B cell (primary cell): ENCODE measurements at regions not wholly inside any gene's neighbourhood (a gene's known extent, or its start where the extent isn't known, plus 50 kb on each side); places are given as distances from the start of the nearest gene placed in this dataset.
"Not testable (repeated sequence)": the region's sequence is repeated elsewhere in the genome, so short reads cannot be mapped to it uniquely, and the experiment has no call there.

Source experiments
- ATAC-seq: fragments of 200-7000 bp; cut with Tn5 transposase; one replicate; pipeline ENCODE4 v1.10.0; 2021; ENCODE audit warnings: low read depth, mild to moderate bottlenecking, moderate number of reproducible peaks, moderate library complexity
- CTCF ChIA-PET: fragments of 350-600 bp; sonication (Branson Sonifier 250); formaldehyde crosslinking; loops from one replicate; lab custom pipeline; 2021; ENCODE audit warnings: antibody characterized with exemption, inconsistent platforms; lab: Charles Lee
- POLR2A ChIA-PET: fragments of 350-600 bp; sonication (Branson Sonifier 250); formaldehyde crosslinking; loops from one replicate; lab custom pipeline; 2021; ENCODE audit warnings: antibody characterized with exemption; lab: Charles Lee
- DNase-seq: peaks from one replicate; pipeline ENCODE4 v3.0.0; 2013
- H2AFZ ChIP-seq: 2 replicates; pipeline ENCODE4 v1.6.1; 2012; ENCODE audit warnings: mild to moderate bottlenecking, low read depth, low read length; ENCODE audit not compliant: insufficient read depth, poor library complexity, severe bottlenecking
- H3K27ac ChIP-seq, 2 donors: 1 replicate in 1 of 2; 2 replicates in 1 of 2; pipeline ENCODE4 v1.5.1; 2012 to 2013; ENCODE audit warnings: low read length in 2 of 2, mild to moderate bottlenecking in 2 of 2, moderate library complexity in 1 of 2
- H3K27me3 ChIP-seq, 4 experiments: fragments of 200-600 bp in 1 of 4; sonication (generic) in 1 of 4; replicated peaks in 1 of 4; 1 replicate in 2 of 4; 2 replicates in 2 of 4; pipeline versions ENCODE4 v1.6.1 to v1.7.0; 2013 to 2016; ENCODE audit warnings: low read length in 3 of 4, mild to moderate bottlenecking in 2 of 4, mixed read lengths in 1 of 4, moderate library complexity in 1 of 4; ENCODE audit not compliant: insufficient read depth in 4 of 4, control insufficient read depth in 3 of 4; ENCODE audit errors: control extremely low read depth in 1 of 4
- H3K36me3 ChIP-seq, 2 experiments: replicated peaks in 1 of 2; 1 replicate in 1 of 2; 2 replicates in 1 of 2; pipeline versions ENCODE4 v1.6.1 to v1.7.1; 2013; ENCODE audit warnings: low read length in 1 of 2; ENCODE audit not compliant: insufficient read depth in 2 of 2, control insufficient read depth in 1 of 2; ENCODE audit errors: control extremely low read depth in 1 of 2, extremely low read depth in 1 of 2
- H3K4me1 ChIP-seq, 2 donors: fragments of 200-600 bp in 1 of 2; sonication (generic) in 1 of 2; 1 replicate in 1 of 2; 2 replicates in 1 of 2; pipeline versions ENCODE4 v1.5.1 to v1.6.1; 2013 to 2017; ENCODE audit warnings: low read length in 2 of 2; ENCODE audit not compliant: control insufficient read depth in 2 of 2, insufficient read depth in 2 of 2
- H3K4me2 ChIP-seq: replicated peaks from 2 replicates; pipeline ENCODE3; 2012; ENCODE audit warnings: mild to moderate bottlenecking, low read depth, low read length; ENCODE audit not compliant: poor library complexity, severe bottlenecking
- H3K4me3 ChIP-seq, 5 experiments: fragments of 200-600 bp in 1 of 5; sonication (generic) in 1 of 5; 1 replicate in 3 of 5; 2 replicates in 2 of 5; pipeline versions ENCODE4 v1.5.1 to v1.7.0; 2011 to 2016; ENCODE audit warnings: low read length in 4 of 5, mild to moderate bottlenecking in 4 of 5, low read depth in 2 of 5, control low read depth in 1 of 5, moderate library complexity in 1 of 5; ENCODE audit not compliant: insufficient read depth in 1 of 5; ENCODE audit errors: control extremely low read depth in 1 of 5, extremely low read depth in 1 of 5
- H3K79me2 ChIP-seq: fragments of 200-600 bp; sonication (generic); one replicate; pipeline ENCODE4 v1.6.0; 2016; ENCODE audit warnings: low read length; ENCODE audit not compliant: control insufficient read depth, insufficient read depth
- H3K9ac ChIP-seq: fragments of 200-600 bp; sonication (generic); 2 replicates; pipeline ENCODE4 v1.6.1; 2017; ENCODE audit warnings: mild to moderate bottlenecking, low read length, moderate library complexity
- H3K9me3 ChIP-seq, 3 donors: one replicate each; pipeline versions ENCODE4 v1.6.1 to v1.7.1; 2013; ENCODE audit warnings: low read length in 2 of 3; ENCODE audit not compliant: control insufficient read depth in 2 of 3, insufficient read depth in 1 of 3; ENCODE audit errors: control extremely low read depth in 1 of 3
- H4K20me1 ChIP-seq: 2 replicates; pipeline ENCODE4 v1.6.0; 2012; ENCODE audit warnings: mild to moderate bottlenecking, low read length; ENCODE audit not compliant: insufficient read depth, control insufficient read depth, poor library complexity, severe bottlenecking
- H3K27ac Mint-ChIP-seq: one replicate; pipeline ENCODE4 v1.8.0; 2021; ENCODE audit warnings: mixed read lengths
- H3K27me3 Mint-ChIP-seq: one replicate; pipeline ENCODE4 v1.8.0; 2021; ENCODE audit warnings: mixed read lengths
- H3K4me1 Mint-ChIP-seq: one replicate; pipeline ENCODE4 v1.8.0; 2021; ENCODE audit warnings: mixed read lengths
- H3K4me3 Mint-ChIP-seq: one replicate; pipeline ENCODE4 v1.8.0; 2021; ENCODE audit warnings: mixed read lengths
- H3K9me3 Mint-ChIP-seq: one replicate; pipeline ENCODE4 v1.8.0; 2022; ENCODE audit warnings: mixed read lengths; ENCODE audit not compliant: insufficient read depth
- EZH2 ChIP-seq: IDR thresholded peaks from 2 replicates; pipeline ENCODE4 v1.6.1; 2012; ENCODE audit warnings: borderline replicate concordance, low read depth, mild to moderate bottlenecking, moderate library complexity, low read length; ENCODE audit not compliant: insufficient read depth, poor library complexity, severe bottlenecking
- WGBS: methylation state at CpG from one replicate; pipeline ENCODE4 v1.1.5; 2013; ENCODE audit warnings: missing lambda C conversion rate; ENCODE audit not compliant: insufficient coverage; 5-methylcytosine and 5-hydroxymethylcytosine counted together
- intact Hi-C: fragments of 100-400 bp; cut with micrococcal nuclease; formaldehyde crosslinking; loops from one replicate; pipeline ENCODE4 v1.10.0; 2022
- TF ChIP-seq, protein P1 (sequence below): fragments of 200-600 bp; IDR thresholded peaks from one replicate; pipeline ENCODE4 v1.8.0; 2022; ENCODE audit warnings: antibody characterized with exemption, mild to moderate bottlenecking

DNA sequence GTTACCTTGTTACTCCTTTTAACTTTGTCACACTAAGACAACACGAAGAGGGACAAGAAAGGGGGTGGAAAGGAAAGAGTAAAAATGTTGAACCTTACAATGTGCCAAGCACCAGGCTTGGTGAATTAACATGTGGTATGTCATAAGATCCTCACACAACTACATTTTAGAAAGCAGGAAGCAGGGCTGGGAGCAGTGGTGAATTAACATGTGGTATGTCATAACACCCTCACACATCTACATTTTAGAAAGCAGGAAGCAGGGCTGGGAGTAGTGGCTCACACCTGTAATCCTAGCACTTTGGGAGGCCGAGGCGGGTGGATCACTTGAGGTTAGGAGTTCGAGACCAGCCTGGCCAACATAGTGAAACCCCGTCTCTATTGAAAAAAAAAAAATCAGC, 159.3 kb upstream of the CHAC2 start:
- Histone ChIP-seq H3K4me3 (no peak overlapping the region), H3K9me3 (no peaks in the 10 kb centered on the region), H3K27me3 (no peaks in the 10 kb centered on the region), H4K20me1 (no peaks in the 10 kb centered on the region), H3K79me2 (no peaks in the 10 kb centered on the region), H3K36me3 (no peaks in the 10 kb centered on the region), H2AFZ (no peak overlapping the region), H3K27ac (no peak overlapping the region), H3K4me1 (no peaks in the 10 kb centered on the region), H3K9ac (no peak overlapping the region), H3K4me2 (no peak overlapping the region)
- ATAC-seq (no peak), DNase-seq (no peak)
- CTCF ChIA-PET = no interaction called here
- Mint-ChIP-seq H3K27me3 (no peaks in the 10 kb centered on the region), H3K4me1 (no peaks in the 10 kb centered on the region), H3K27ac (no peak overlapping the region), H3K4me3 (no peak overlapping the region), H3K9me3 (no peaks in the 10 kb centered on the region)
- POLR2A ChIA-PET = no interaction called here
- TF ChIP-seq, protein P1, sequence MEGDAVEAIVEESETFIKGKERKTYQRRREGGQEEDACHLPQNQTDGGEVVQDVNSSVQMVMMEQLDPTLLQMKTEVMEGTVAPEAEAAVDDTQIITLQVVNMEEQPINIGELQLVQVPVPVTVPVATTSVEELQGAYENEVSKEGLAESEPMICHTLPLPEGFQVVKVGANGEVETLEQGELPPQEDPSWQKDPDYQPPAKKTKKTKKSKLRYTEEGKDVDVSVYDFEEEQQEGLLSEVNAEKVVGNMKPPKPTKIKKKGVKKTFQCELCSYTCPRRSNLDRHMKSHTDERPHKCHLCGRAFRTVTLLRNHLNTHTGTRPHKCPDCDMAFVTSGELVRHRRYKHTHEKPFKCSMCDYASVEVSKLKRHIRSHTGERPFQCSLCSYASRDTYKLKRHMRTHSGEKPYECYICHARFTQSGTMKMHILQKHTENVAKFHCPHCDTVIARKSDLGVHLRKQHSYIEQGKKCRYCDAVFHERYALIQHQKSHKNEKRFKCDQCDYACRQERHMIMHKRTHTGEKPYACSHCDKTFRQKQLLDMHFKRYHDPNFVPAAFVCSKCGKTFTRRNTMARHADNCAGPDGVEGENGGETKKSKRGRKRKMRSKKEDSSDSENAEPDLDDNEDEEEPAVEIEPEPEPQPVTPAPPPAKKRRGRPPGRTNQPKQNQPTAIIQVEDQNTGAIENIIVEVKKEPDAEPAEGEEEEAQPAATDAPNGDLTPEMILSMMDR = no peak
- no peak for TF ChIP-seq EZH2
- intact Hi-C loops = no loop called here
- WGBS = 89% methylated on average over 3 of the region's 5 CpGs

DNA sequence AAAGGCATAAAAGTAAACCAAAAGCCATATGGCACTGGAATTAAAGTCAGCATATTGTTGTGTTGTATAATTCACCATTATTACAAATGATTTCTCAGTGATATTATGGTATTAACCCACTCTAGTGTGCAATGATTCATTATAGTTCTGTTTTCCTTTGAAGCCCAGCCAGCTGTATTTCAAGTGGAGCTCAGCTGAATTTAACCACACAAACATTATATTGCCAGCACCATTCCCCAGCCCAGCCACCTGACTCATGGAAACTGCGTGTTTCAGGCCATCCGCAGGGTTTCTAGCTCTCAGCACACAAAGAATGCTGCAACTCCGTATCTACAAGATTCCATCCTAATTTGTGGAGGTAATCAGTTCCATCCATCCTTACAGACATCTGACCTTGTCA, 166.8 kb upstream of the CHAC2 start:
- TF ChIP-seq, protein P1 = no peak
- TF ChIP-seq EZH2 = no peak
- Mint-ChIP-seq H3K4me3 (no peak overlapping the region), H3K4me1 (no peaks in the 10 kb centered on the region), H3K9me3 (no peaks in the 10 kb centered on the region), H3K27me3 (peaks cover 10% of the 10 kb centered on the region), H3K27ac (no peak overlapping the region)
- no peak overlapping the region for H2AFZ ChIP-seq
- WGBS = 100% methylated on average over 1 of the region's 3 CpGs
- H3K4me3 ChIP-seq = no peak overlapping the region
- ChIA-PET CTCF (no interaction called here), POLR2A (no interaction called here)
- intact Hi-C loops = no loop called here
- no peak overlapping the region for H3K27ac ChIP-seq
- no peaks in the 10 kb centered on the region for H3K27me3 ChIP-seq
- no peaks in the 10 kb centered on the region for H3K79me2 ChIP-seq
- H3K4me1 ChIP-seq = no peaks in the 10 kb centered on the region
- no peak overlapping the region for H3K4me2 ChIP-seq
- no peak overlapping the region for H3K9ac ChIP-seq
- DNase-seq (no peak), ATAC-seq (no peak)
- H3K36me3 ChIP-seq = no peaks in the 10 kb centered on the region
- no peaks in the 10 kb centered on the region for H4K20me1 ChIP-seq
- H3K9me3 ChIP-seq = no peaks in the 10 kb centered on the region

DNA sequence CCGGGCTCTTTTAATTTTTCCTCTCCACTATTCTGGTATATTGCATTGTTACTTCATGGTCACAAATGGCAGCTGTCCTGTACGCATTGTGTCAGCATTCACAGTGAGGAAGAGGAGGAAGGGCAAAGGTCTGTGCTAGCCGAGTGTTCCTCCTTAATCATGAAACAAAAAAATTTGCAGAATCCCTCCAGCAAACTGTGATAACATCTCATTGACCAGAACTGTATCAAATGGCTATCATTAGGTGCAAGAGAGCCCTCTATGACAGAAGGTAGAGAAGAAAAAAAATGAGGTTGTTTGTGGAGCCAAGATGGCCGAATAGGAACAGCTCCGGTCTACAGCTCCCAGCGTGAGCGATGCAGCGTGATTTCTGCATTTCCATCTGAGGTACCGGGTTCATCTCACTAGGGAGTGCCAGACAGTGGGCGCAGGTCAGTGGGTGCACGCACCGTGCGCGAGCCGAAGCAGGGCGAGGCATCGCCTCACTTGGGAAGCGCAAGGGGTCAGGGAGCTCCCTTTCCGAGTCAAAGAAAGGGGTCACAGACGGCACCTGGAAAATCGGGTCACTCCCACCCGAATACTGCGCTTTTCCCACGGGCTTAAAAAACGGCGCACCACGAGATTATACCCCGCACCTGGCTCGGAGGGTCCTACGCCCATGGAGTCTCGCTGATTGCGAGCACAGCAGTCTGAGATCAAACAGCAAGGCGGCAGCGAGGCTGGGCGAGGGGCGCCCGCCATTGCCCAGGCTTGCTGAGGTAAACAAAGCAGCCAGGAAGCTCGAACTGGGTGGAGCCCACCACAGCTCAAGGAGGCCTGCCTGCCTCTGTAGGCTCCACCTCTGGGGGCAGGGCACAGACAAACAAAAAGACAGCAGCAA, 180.6 kb upstream of the CHAC2 start:
- intact Hi-C loops, ATAC-seq, H3K4me2 ChIP-seq, H3K4me3 ChIP-seq, H3K9me3 Mint-ChIP-seq, DNase-seq, H3K27me3 ChIP-seq, H3K27me3 Mint-ChIP-seq, POLR2A ChIA-PET, H3K4me1 ChIP-seq, H3K4me3 Mint-ChIP-seq, H3K9ac ChIP-seq, H3K9me3 ChIP-seq, H3K36me3 ChIP-seq, H3K27ac Mint-ChIP-seq, H3K79me2 ChIP-seq, CTCF ChIA-PET, H4K20me1 ChIP-seq, H3K4me1 Mint-ChIP-seq, H2AFZ ChIP-seq, H3K27ac ChIP-seq: not testable (repeated sequence)
- 93% methylated on average over 32 of the region's 38 CpGs for WGBS
